H1 (cell line): ENCODE measurements at regions not wholly inside any gene's neighbourhood (a gene's known extent, or its start where the extent isn't known, plus 50 kb on each side); places are given as distances from the start of the nearest gene placed in this dataset.

Experiments
- CTCF ChIA-PET: fragments of 300-600 bp; sonication (Branson Sonifier 250); formaldehyde crosslinking; loops from one replicate; lab custom pipeline; 2021; ENCODE audit not compliant: partially characterized antibody; lab: Charles Lee
- POLR2A ChIA-PET: fragments of 300-600 bp; sonication (Branson Sonifier 250); formaldehyde crosslinking; loops from one replicate; lab custom pipeline; 2021; ENCODE audit warnings: inconsistent platforms; ENCODE audit not compliant: partially characterized antibody; lab: Charles Lee
- DNase-seq, 2 experiments: peaks; one replicate each; pipeline versions ENCODE4 v3.0.0 to v3.0.0-alpha.2; 2010 to 2022; ENCODE audit warnings: low spot score in 2 of 2, low read depth in 1 of 2, mixed read lengths in 1 of 2
- FAIRE-seq: peaks from 2 replicates; lab custom pipeline; 2011; peaks lifted over from hg19 to GRCh38; lab: Jason Lieb, UNC
- H2AFZ ChIP-seq: 2 replicates; pipeline ENCODE4 v1.8.1; 2012; ENCODE audit warnings: low read length, inconsistent platforms
- H2AK5ac ChIP-seq: 2 replicates; pipeline ENCODE4 v1.6.1; 2013; ENCODE audit warnings: low read depth, low read length
- H2BK120ac ChIP-seq: replicated peaks from 2 replicates; pipeline ENCODE3; 2013; ENCODE audit warnings: low read depth, low read length, inconsistent platforms
- H2BK12ac ChIP-seq: 2 replicates; pipeline ENCODE4 v1.6.1; 2013; ENCODE audit warnings: low read depth, low read length
- H2BK15ac ChIP-seq: 2 replicates; pipeline ENCODE4 v1.6.1; 2013; ENCODE audit warnings: low read length
- H2BK20ac ChIP-seq: 2 replicates; pipeline ENCODE4 v1.6.1; 2013; ENCODE audit warnings: low read length
- H2BK5ac ChIP-seq: 2 replicates; pipeline ENCODE4 v1.6.1; 2013; ENCODE audit warnings: low read depth, low read length
- H3K14ac ChIP-seq: 2 replicates; pipeline ENCODE4 v1.6.1; 2013; ENCODE audit warnings: inconsistent platforms; ENCODE audit not compliant: insufficient read length
- H3K18ac ChIP-seq: 2 replicates; pipeline ENCODE4 v1.6.1; 2013; ENCODE audit warnings: low read length; ENCODE audit errors: extremely low read depth
- H3K23ac ChIP-seq: 2 replicates; pipeline ENCODE4 v1.6.1; 2013; ENCODE audit warnings: inconsistent platforms; ENCODE audit not compliant: insufficient read length
- H3K23me2 ChIP-seq: 2 replicates; pipeline ENCODE4 v1.6.1; 2013; ENCODE audit warnings: low read depth, low read length
- H3K27ac ChIP-seq: 2 replicates; pipeline ENCODE4 v1.6.1; 2011; ENCODE audit warnings: low read depth, low read length, inconsistent platforms
- H3K27me3 ChIP-seq, 4 experiments: replicated peaks in 1 of 4; 1 replicate in 1 of 4; 2 replicates in 3 of 4; pipeline versions ENCODE4 v1.6.1 to v1.8.1; 2011 to 2013; ENCODE audit warnings: low read length in 3 of 4, mild to moderate bottlenecking in 3 of 4, inconsistent platforms in 2 of 4, mixed read lengths in 2 of 4, moderate library complexity in 1 of 4; ENCODE audit not compliant: control insufficient read depth in 3 of 4, insufficient read depth in 3 of 4; ENCODE audit errors: extremely low read depth in 1 of 4
- H3K36me3 ChIP-seq, 4 experiments: 2 replicates each; pipeline versions ENCODE4 v1.6.1 to v1.8.1; 2011 to 2013; ENCODE audit warnings: mild to moderate bottlenecking in 4 of 4, low read length in 3 of 4, moderate library complexity in 2 of 4, control low read depth in 1 of 4, inconsistent platforms in 1 of 4; ENCODE audit not compliant: insufficient read depth in 4 of 4, control insufficient read depth in 2 of 4
- H3K4ac ChIP-seq: replicated peaks from 2 replicates; pipeline ENCODE3; 2013; ENCODE audit warnings: low read length, low read depth, mixed read lengths, inconsistent platforms; ENCODE audit not compliant: insufficient read length
- H3K4me1 ChIP-seq, 4 experiments: replicated peaks in 1 of 4; 1 replicate in 1 of 4; 2 replicates in 3 of 4; pipeline versions ENCODE4 v1.6.1 to v1.8.1; 2011 to 2013; ENCODE audit warnings: low read length in 3 of 4, inconsistent platforms in 2 of 4, mixed read lengths in 1 of 4; ENCODE audit not compliant: insufficient read depth in 4 of 4, control insufficient read depth in 3 of 4
- H3K4me2 ChIP-seq, 2 experiments: 2 replicates each; pipeline versions ENCODE4 v1.6.1 to v1.8.1; 2011 to 2013; ENCODE audit warnings: low read depth in 2 of 2, low read length in 2 of 2, control low read depth in 1 of 2, inconsistent platforms in 1 of 2, mild to moderate bottlenecking in 1 of 2; ENCODE audit not compliant: insufficient read depth in 1 of 2
- H3K4me3 ChIP-seq, 4 experiments: fragments of 200-600, 300-600 bp in 1 of 4; sonication (generic), shearing (Covaris generic), sonication (Bioruptor Twin) in 1 of 4; 2 replicates each; pipeline versions ENCODE4 v1.5.1 to v1.8.1; 2011 to 2016; ENCODE audit warnings: low read length in 4 of 4, low read depth in 3 of 4, control low read depth in 2 of 4, inconsistent platforms in 2 of 4, mild to moderate bottlenecking in 2 of 4, mixed read lengths in 1 of 4, moderate library complexity in 1 of 4; ENCODE audit not compliant: insufficient read depth in 2 of 4; ENCODE audit errors: extremely low read depth in 1 of 4
- H3K56ac ChIP-seq: replicated peaks from 2 replicates; pipeline ENCODE3; 2013; ENCODE audit warnings: low read depth, mild to moderate bottlenecking, mixed read lengths, low read length, inconsistent platforms; ENCODE audit not compliant: insufficient read length
- H3K79me1 ChIP-seq: 2 replicates; pipeline ENCODE4 v1.6.1; 2013; ENCODE audit warnings: low read depth, low read length, control low read depth
- H3K79me2 ChIP-seq, 2 experiments: 2 replicates each; pipeline versions ENCODE4 v1.6.1 to v1.8.1; 2012 to 2013; ENCODE audit warnings: low read length in 2 of 2, mild to moderate bottlenecking in 2 of 2, inconsistent platforms in 1 of 2; ENCODE audit not compliant: insufficient read depth in 2 of 2, control insufficient read depth in 1 of 2
- H3K9ac ChIP-seq, 4 experiments: replicated peaks in 1 of 4; 1 replicate in 1 of 4; 2 replicates in 3 of 4; pipeline versions ENCODE4 v1.6.1 to v1.8.1; 2011 to 2013; ENCODE audit warnings: low read depth in 3 of 4, low read length in 3 of 4, control low read depth in 2 of 4, mild to moderate bottlenecking in 2 of 4, moderate library complexity in 2 of 4, inconsistent platforms in 1 of 4; ENCODE audit errors: extremely low read depth in 1 of 4
- H3K9me3 ChIP-seq, 2 experiments: 2 replicates each; pipeline versions ENCODE4 v1.6.1 to v1.8.1; 2012 to 2013; ENCODE audit warnings: mild to moderate bottlenecking in 2 of 2, moderate library complexity in 2 of 2, control low read depth in 1 of 2, inconsistent platforms in 1 of 2, low read depth in 1 of 2, low read length in 1 of 2, mixed read lengths in 1 of 2; ENCODE audit not compliant: insufficient read depth in 2 of 2
- H4K20me1 ChIP-seq, 2 experiments: replicated peaks in 1 of 2; 2 replicates each; pipeline versions ENCODE3 to v1.8.1; 2011 to 2013; ENCODE audit warnings: inconsistent platforms in 2 of 2, low read length in 2 of 2, mild to moderate bottlenecking in 1 of 2; ENCODE audit not compliant: insufficient read depth in 2 of 2, control insufficient read depth in 1 of 2
- H4K5ac ChIP-seq: 2 replicates; pipeline ENCODE4 v1.6.1; 2013; ENCODE audit warnings: low read length, low read depth, mixed read lengths, inconsistent platforms; ENCODE audit not compliant: insufficient read length
- H4K8ac ChIP-seq: 2 replicates; pipeline ENCODE4 v1.8.0; 2013; ENCODE audit warnings: mild to moderate bottlenecking, moderate library complexity, low read length, inconsistent platforms; ENCODE audit not compliant: insufficient read depth; ENCODE audit errors: extremely low read depth
- H4K91ac ChIP-seq: replicated peaks from 2 replicates; pipeline ENCODE3; 2013; ENCODE audit warnings: low read length, mixed read lengths, inconsistent platforms; ENCODE audit not compliant: insufficient read length
- BACH1 ChIP-seq: IDR thresholded peaks from 2 replicates; pipeline ENCODE4 v1.6.1; 2012; ENCODE audit warnings: low read length, improper control_type of control experiment
- CHD2 ChIP-seq: IDR thresholded peaks from 2 replicates; pipeline ENCODE4 v1.6.1; 2012; ENCODE audit warnings: low read length, improper control_type of control experiment
- EZH2 ChIP-seq: fragments of 200-600 bp; sonication (generic); IDR thresholded peaks from 2 replicates; pipeline ENCODE4 v1.7.1; 2012; ENCODE audit warnings: low read depth, mild to moderate bottlenecking, moderate library complexity, low read length, inconsistent platforms; ENCODE audit not compliant: severe bottlenecking
- FOSL1 ChIP-seq: IDR thresholded peaks from 2 replicates; pipeline ENCODE4 v1.6.1; 2011; ENCODE audit warnings: mild to moderate bottlenecking, low read depth, low read length, moderate library complexity; ENCODE audit not compliant: insufficient read depth
- GTF2F1 ChIP-seq: IDR thresholded peaks from 2 replicates; pipeline ENCODE4 v1.6.1; 2012; ENCODE audit warnings: low read depth, low read length, improper control_type of control experiment, borderline replicate concordance
- NRF1 ChIP-seq: IDR thresholded peaks from 2 replicates; pipeline ENCODE4 v1.6.1; 2011; ENCODE audit warnings: mild to moderate bottlenecking, low read depth, low read length, improper control_type of control experiment
- POU5F1 ChIP-seq: IDR thresholded peaks from 2 replicates; pipeline ENCODE4 v1.6.1; 2011; ENCODE audit warnings: low read depth, mild to moderate bottlenecking, low read length, moderate library complexity
- SAP30 ChIP-seq: fragments of 300-600 bp; sonication (generic); IDR thresholded peaks from 2 replicates; pipeline ENCODE4 v1.7.1; 2012; ENCODE audit warnings: low read length, moderate library complexity, mild to moderate bottlenecking, inconsistent platforms; ENCODE audit not compliant: insufficient read depth, insufficient replicate concordance
- SP1 ChIP-seq: IDR thresholded peaks from 2 replicates; pipeline ENCODE4 v1.6.1; 2011; ENCODE audit warnings: low read depth, low read length
- SUZ12 ChIP-seq: fragments of 200-600 bp; sonication (generic); IDR thresholded peaks from 2 replicates; pipeline ENCODE4 v1.6.1; 2012; ENCODE audit warnings: mild to moderate bottlenecking, inconsistent platforms, low read length, moderate library complexity, mixed read lengths
- WGBS, 2 experiments: shearing (Covaris generic) in 1 of 2; methylation state at CpG; one replicate each; pipeline versions ENCODE4 v1.1.6 to v1.1.7; 2013 to 2015; ENCODE audit warnings: low lambda C conversion rate in 2 of 2, mixed read lengths in 2 of 2, inconsistent platforms in 1 of 2, low coverage in 1 of 2, missing lambda C conversion rate in 1 of 2; ENCODE audit not compliant: insufficient replicate concordance in 2 of 2, insufficient coverage in 1 of 2, insufficient read length in 1 of 2; ENCODE audit errors: extremely low coverage in 1 of 2, missing lambda C conversion rate in 1 of 2; 5-methylcytosine and 5-hydroxymethylcytosine counted together
- TF ChIP-seq, protein P1 (sequence below): IDR thresholded peaks from 2 replicates; pipeline ENCODE4 v1.6.1; 2012; ENCODE audit warnings: inconsistent platforms

DNA sequence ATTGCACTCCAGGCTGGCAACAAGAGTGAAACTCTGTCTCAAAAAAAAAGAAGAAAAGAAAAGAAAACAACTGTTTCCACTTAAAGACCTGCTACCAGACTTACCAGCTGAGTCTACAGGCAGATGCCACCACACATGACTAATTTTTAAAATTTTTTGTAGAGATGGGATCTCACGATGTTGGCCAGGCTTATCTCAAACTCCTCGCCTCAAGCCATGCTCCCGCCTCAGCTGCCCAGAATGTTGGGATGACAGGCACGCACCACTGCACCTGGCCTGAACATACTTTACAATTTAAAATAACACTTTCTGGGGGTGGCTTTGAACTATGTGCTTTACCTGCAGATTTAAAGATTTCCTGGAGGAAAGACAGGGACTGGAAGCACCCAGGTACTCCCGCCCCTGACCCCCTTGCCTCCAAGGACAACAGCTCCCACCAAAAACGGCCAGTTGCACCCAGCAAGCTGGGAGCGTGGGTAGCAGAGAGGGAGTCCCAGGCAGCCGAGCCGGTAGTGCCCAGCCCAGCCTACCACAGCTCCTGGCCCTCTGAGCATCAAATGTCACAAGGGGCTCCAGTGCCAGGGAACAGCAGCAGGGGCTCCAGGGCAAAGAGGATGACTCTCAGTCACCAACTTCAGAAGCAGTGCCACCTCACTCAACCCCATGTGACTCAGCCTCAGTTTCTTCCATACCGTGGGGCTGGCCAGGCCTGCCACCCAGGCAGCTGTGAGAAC lies 262.9 kb downstream of the PARN start:
- no peak overlapping the region for H4K5ac ChIP-seq
- H2BK120ac ChIP-seq, result no peak overlapping the region
- no peaks in the 10 kb centered on the region for H3K9me3 ChIP-seq
- no peak overlapping the region for H4K8ac ChIP-seq
- ChIA-PET POLR2A (no interaction called here), CTCF (interaction anchor here (1.1 to 1.7 kb wide), 4 partner anchors 8 to 161 kb away, joined by 3 to 6 read pairs (median 4); no protein-coding TSS in a partner anchor)
- no peak overlapping the region for H3K23ac ChIP-seq
- no peak overlapping the region for H3K4me3 ChIP-seq
- H2AK5ac ChIP-seq, result no peak overlapping the region
- no peak overlapping the region for H2BK15ac ChIP-seq
- 89% methylated on average over 10 of the region's 10 CpGs; no CpG with 5 or more reads in 1 of the 2 experiments for WGBS, 2 experiments
- H3K27ac ChIP-seq, result no peak overlapping the region
- H3K79me1 ChIP-seq, result no peaks in the 10 kb centered on the region
- DNase-seq, result no peak
- no peak overlapping the region for H2BK12ac ChIP-seq
- no peak for FAIRE-seq
- peak overlapping the region; percentile 15; the same call in 1 of the 2 replicates for H2BK5ac ChIP-seq
- no peak overlapping the region for H2BK20ac ChIP-seq
- no peak overlapping the region for H3K14ac ChIP-seq
- H3K4me1 ChIP-seq, result peaks cover 0 to 2% (median 0%) of the 10 kb centered on the region in 4 experiments; a peak in 1 of 7 replicates
- no peaks in the 10 kb centered on the region for H3K27me3 ChIP-seq
- H4K91ac ChIP-seq, result no peak overlapping the region
- H3K4me2 ChIP-seq, result no peak overlapping the region
- no peak overlapping the region; the same call in 1 of the 2 replicates for H3K18ac ChIP-seq
- no peak overlapping the region for H3K9ac ChIP-seq
- no peak overlapping the region for H3K56ac ChIP-seq
- no peaks in the 10 kb centered on the region for H3K23me2 ChIP-seq
- H3K36me3 ChIP-seq, result no peaks in the 10 kb centered on the region
- no peaks in the 10 kb centered on the region for H3K79me2 ChIP-seq
- H2AFZ ChIP-seq, result no peak overlapping the region
- H3K4ac ChIP-seq, result no peak overlapping the region
- no peaks in the 10 kb centered on the region for H4K20me1 ChIP-seq
- no peak for TF ChIP-seq EZH2
- TF ChIP-seq SAP30, result no peak
- no peak for TF ChIP-seq NRF1
- no peak for TF ChIP-seq BACH1
- TF ChIP-seq SUZ12, result no peak
- TF ChIP-seq, protein P1, sequence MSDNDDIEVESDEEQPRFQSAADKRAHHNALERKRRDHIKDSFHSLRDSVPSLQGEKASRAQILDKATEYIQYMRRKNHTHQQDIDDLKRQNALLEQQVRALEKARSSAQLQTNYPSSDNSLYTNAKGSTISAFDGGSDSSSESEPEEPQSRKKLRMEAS, result no peak
- no peak for TF ChIP-seq POU5F1
- no peak for TF ChIP-seq SP1
- no peak for TF ChIP-seq CHD2
- no peak for TF ChIP-seq FOSL1
- TF ChIP-seq GTF2F1, result no peak
